NCI-H1436 (cell line): ENCODE measurements at regions not wholly inside any gene's neighbourhood (a gene's known extent, or its start where the extent isn't known, plus 50 kb on each side); places are given as distances from the start of the nearest gene placed in this dataset.
A peak's percentile ranks its signal among the peaks of the same experiment; 100 is the strongest.
"Not testable (repeated sequence)": the region's sequence is repeated elsewhere in the genome, so short reads cannot be mapped to it uniquely, and the experiment has no call there.

Experiments used
- DNase-seq: peaks from one replicate; lab custom pipeline; 2025; lab: John Stamatoyannopoulos, UW

DNA sequence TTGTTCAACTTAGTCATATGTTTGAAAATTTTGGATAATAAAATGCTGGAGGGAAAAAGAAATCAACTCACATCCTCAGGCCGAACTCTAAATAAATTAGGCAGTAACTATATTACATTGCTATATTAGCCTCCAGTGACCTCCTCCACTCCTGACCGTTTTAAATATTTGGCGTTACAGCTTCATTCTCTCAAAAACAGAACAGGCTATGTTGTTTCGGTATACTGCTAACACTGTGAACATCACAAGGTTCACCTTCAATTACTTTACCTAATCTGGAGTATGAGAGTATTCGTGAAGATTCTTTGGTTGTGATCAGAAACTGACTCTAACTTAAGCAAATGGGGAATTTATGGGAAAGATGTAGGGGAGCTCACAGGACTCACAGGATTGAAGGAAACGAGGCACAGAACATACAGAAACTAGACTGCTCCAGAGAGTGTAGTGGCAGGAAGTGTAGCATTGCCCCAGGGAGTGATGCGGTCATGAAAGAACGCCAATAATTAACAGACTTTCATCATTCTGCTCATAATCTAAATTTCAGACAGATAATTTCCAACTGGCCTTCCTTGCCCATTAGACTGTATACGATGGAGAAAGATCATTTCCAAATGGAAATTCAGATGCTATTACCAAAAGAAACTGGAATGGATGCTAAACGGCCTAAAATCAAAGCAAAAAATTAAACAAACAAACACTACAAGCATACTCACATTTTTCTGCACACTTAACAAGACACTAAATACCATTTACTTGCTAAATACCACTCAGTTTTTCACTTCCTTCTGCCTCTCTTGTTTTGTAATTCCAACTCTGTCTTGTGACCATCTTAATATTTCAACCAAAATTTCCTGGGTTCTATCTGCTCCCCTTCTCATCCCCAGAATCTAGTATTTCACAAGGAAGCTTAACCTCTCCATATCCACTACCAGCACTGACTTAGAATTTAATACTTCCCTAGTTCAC, 110.1 kb upstream of the LPAR1 start:
- no peak for DNase-seq

DNA sequence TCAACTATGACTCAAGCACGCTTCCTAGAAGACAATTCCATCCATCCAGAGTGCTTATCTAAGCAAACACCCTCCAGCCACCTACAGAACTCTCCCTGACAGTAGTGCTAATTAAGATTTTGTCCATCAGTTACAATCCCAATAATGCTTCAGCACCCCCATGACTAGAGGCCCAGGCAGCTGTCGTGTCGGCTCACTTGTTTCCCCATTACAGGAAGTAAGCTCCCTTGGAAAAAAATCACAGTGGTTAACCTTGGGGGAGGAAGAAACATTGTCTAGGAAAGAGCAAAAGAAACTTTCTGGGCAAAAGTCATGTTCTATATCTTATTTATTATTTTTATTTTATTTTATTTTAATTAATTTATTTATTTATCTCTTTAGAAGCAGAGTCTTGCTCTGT, 108.8 kb upstream of the LPAR1 start:
- DNase-seq = no peak

GRCh38 chr9:111144741-111145140, 106.5 kb upstream of the LPAR1 start:
- DNase-seq = no peak

DNA sequence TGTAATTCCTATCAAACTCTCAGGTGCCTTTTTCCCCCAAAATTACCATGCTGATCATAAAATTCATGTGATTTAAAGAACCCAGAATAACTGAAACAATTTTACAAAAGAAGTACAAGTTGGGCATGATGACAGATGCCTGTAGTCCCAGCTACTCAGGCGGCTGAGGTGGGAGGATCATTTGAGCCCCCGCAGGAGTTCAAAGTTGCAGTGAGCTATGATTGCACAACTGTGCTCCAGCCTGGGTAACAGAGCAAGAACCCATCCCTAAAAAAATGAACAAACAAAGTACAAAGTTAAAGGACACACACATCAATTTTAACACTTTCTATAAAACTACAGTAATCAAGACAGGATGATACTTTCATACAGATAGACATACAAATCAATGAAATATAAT, 97.9 kb upstream of the LPAR1 start:
- no peak for DNase-seq

- no peak for DNase-seq
Observed at GRCh38 chr9:111131211-111131610, 92.9 kb upstream of the LPAR1 start.

GRCh38 chr9:111120526-111120925, 82.3 kb upstream of the LPAR1 start:
- DNase-seq = no peak

- DNase-seq = no peak
Observed at GRCh38 chr9:111118256-111118948, 80.1 kb upstream of the LPAR1 start.

- no peak for DNase-seq
Observed at GRCh38 chr9:111114486-111114885, 76.2 kb upstream of the LPAR1 start.

- DNase-seq = no peak
Observed at GRCh38 chr9:111113712-111114111, 75.4 kb upstream of the LPAR1 start.

GRCh38 chr9:111110805-111111204, 72.5 kb upstream of the LPAR1 start:
- no peak for DNase-seq

- no peak for DNase-seq
Observed at GRCh38 chr9:111108946-111109345, 70.7 kb upstream of the LPAR1 start.

DNA sequence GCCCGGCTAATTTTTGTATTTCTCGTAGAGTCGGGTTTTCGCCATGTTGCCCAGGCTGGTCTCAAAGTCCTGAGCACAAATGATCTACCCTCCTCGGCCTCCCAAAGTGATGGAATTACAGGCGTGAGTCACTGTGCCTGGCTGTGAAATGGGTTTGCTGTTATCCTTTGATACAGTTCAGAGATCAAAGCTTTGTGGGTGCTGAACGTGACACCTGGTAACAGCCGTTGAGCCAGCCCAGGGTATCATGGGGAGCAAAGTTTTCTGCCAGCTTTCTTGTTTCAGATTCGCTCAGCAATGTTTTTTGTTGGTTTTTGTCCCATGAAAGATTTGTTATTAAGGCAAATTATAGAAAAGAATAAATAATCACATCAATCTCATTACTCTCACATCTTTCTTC, 68.9 kb upstream of the LPAR1 start:
- no peak for DNase-seq

GRCh38 chr9:111106202-111106601, 67.9 kb upstream of the LPAR1 start:
- no peak for DNase-seq

DNA sequence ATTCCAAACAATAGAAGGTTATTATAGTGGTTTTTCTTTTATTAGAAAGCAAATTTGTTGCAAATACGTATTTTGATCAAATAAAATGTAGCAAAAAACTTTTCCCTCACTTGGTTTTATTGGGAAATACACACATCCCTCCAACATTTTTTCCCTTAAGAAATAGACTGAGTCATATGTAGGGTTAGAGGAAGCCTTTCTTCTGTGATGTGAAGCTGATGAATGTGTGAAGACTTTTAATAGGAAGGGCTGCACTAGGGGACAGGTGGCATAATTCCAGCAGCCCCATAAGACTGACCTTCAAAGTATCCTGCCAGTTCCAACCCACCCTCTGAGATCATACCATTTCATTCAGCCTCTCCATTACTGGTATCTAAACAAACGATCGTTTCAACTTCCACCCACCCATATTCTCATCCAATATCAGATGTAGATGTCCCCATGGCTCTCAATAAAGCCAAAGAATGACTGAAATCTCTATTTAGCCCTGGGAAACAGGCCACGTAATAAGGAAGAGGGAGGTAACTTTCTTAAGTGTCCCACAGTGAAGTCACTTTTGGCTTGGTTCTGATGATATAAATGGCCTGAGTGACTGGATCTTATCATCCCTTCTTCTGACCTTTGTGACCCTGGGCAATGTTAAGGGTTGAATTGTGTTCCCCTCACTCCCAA, 64.7 kb upstream of the LPAR1 start:
- no peak for DNase-seq

GRCh38 chr9:111099199-111100008, 61.1 kb upstream of the LPAR1 start:
- DNase-seq = peak; percentile 78

- no peak for DNase-seq
Observed at GRCh38 chr9:111098093-111098492, 59.8 kb upstream of the LPAR1 start.

GRCh38 chr9:111096051-111096450, 57.8 kb upstream of the LPAR1 start:
- DNase-seq = no peak

- DNase-seq = no peak
Observed at GRCh38 chr9:111095441-111095840, 57.2 kb upstream of the LPAR1 start.

- no peak for DNase-seq
Observed at GRCh38 chr9:111094958-111095357, 56.7 kb upstream of the LPAR1 start.

DNA sequence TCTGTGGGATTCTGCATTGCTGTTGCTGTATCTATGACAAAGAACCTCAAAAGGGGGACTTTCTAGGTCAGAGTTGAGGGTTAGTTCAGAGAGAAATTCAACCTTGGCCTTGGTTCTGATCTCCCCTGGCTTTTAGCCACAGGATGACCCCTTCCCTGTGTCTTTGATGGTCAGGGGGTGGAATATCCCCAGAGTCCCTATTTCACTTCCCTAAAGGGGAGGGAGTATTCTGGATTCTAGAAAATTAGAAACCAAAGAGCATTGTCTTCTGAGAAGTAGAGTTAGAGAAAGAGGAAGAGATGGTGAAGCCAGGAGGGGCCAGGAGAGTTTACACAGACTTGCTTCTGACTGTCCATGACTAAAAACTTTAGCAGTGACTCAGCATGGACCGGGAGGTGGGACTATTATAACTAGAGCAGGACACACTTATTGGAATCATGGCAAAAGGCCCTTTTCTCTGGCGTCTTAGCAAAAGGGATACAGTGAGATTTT, 56.2 kb upstream of the LPAR1 start:
- no peak for DNase-seq

- DNase-seq = not testable (repeated sequence)
Observed at GRCh38 chr9:111092167-111092566, 53.9 kb upstream of the LPAR1 start.
